K562 (cell line): ENCODE measurements at regions not wholly inside any gene's neighbourhood (a gene's known extent, or its start where the extent isn't known, plus 50 kb on each side); places are given as distances from the start of the nearest gene placed in this dataset.

Experiments
- ATAC-seq: fragments of 200-7000 bp; cut with Tn5 transposase; 3 replicates; pipeline ENCODE4 v1.9.1; 2020; ENCODE audit warnings: moderate library complexity
- BruUV-seq: library from RNA; stranded (reverse); fragments of 400-500 nt; replicated peaks from 2 replicates; lab custom pipeline; 2021; lab: Mats Ljungman, UMichigan
- CTCF ChIA-PET: fragments of 300-600 bp; formaldehyde crosslinking; extraction: SDS; loops from one replicate; lab custom pipeline; 2021; ENCODE audit warnings: low intra/inter-chr PET ratio; lab: Yijun Ruan, JAX
- POLR2A ChIA-PET: fragments of 300-600, 350-650 bp; sonication (Branson Sonifier 250); formaldehyde crosslinking; extraction: SDS; loops from one replicate; lab custom pipeline; 2021; ENCODE audit warnings: antibody characterized with exemption, inconsistent platforms; lab: Yijun Ruan, JAX
- DNase-seq, 4 experiments: peaks; one replicate each; pipeline versions ENCODE4 v3.0.0 to v3.0.0-alpha.2; 2011 to 2018; ENCODE audit warnings: low spot score in 3 of 4, mixed read lengths in 3 of 4; ENCODE audit errors: extremely low read depth in 1 of 4
- FAIRE-seq: peaks from 2 replicates; lab custom pipeline; 2011; peaks lifted over from hg19 to GRCh38; lab: Jason Lieb, UNC
- H2AFZ ChIP-seq: 2 replicates; pipeline ENCODE4 v1.6.0; 2011; ENCODE audit warnings: low read depth, low read length, control low read depth, inconsistent platforms
- H3K27ac ChIP-seq: fragments of 200-600 bp; 3 replicates; pipeline ENCODE4 v1.8.0; 2011; ENCODE audit warnings: low read depth, mild to moderate bottlenecking, control low read depth, inconsistent platforms, low read length, moderate library complexity, mixed read lengths; ENCODE audit errors: extremely low read depth
- H3K27me3 ChIP-seq, 2 experiments: fragments of 300-600 bp in 1 of 2; 2 replicates in 1 of 2; 3 replicates in 1 of 2; pipeline versions ENCODE4 v1.6.0 to v1.8.0; 2011; ENCODE audit warnings: inconsistent platforms in 2 of 2, low read length in 2 of 2, mild to moderate bottlenecking in 1 of 2, mixed read lengths in 1 of 2, moderate library complexity in 1 of 2; ENCODE audit not compliant: control insufficient read depth in 2 of 2, insufficient read depth in 2 of 2
- H3K36me3 ChIP-seq: fragments of 300-600 bp; 3 replicates; pipeline ENCODE4 v1.8.0; 2011; ENCODE audit warnings: mild to moderate bottlenecking, low read length, inconsistent platforms; ENCODE audit not compliant: control insufficient read depth, insufficient read depth
- H3K4me1 ChIP-seq, 2 experiments: fragments of 200-600 bp in 1 of 2; replicated peaks in 1 of 2; 2 replicates in 1 of 2; 3 replicates in 1 of 2; pipeline versions ENCODE4 v1.5.1 to v1.8.0; 2011; ENCODE audit warnings: inconsistent platforms in 2 of 2, low read length in 2 of 2, mild to moderate bottlenecking in 1 of 2, mixed read lengths in 1 of 2, moderate library complexity in 1 of 2; ENCODE audit not compliant: control insufficient read depth in 2 of 2, insufficient read depth in 2 of 2
- H3K4me2 ChIP-seq: 2 replicates; pipeline ENCODE4 v1.6.1; 2011; ENCODE audit warnings: low read length, control low read depth, inconsistent platforms, mixed read lengths; ENCODE audit not compliant: insufficient read depth
- H3K4me3 ChIP-seq: fragments of 200-600 bp; sonication (generic), shearing (Covaris generic); 2 replicates; pipeline ENCODE4 v1.5.1; 2016; ENCODE audit warnings: control low read depth, inconsistent platforms
- H3K79me2 ChIP-seq: fragments of 200-600 bp; 3 replicates; pipeline ENCODE4 v1.8.0; 2011; ENCODE audit warnings: low read length, inconsistent platforms; ENCODE audit not compliant: control insufficient read depth, insufficient read depth
- H3K9ac ChIP-seq, 2 experiments: 2 replicates each; pipeline versions ENCODE4 v1.6.0 to v1.6.1; 2011; ENCODE audit warnings: low read depth in 2 of 2, low read length in 2 of 2, control low read depth in 1 of 2, inconsistent platforms in 1 of 2, mild to moderate bottlenecking in 1 of 2, mixed read lengths in 1 of 2; ENCODE audit not compliant: insufficient read depth in 1 of 2
- H3K9me1 ChIP-seq: one replicate; pipeline ENCODE4 v1.6.0; 2011; ENCODE audit warnings: inconsistent platforms, mild to moderate bottlenecking, low read length, moderate library complexity; ENCODE audit not compliant: control insufficient read depth, insufficient read depth
- H3K9me3 ChIP-seq: replicated peaks from 2 replicates; pipeline ENCODE4 v1.5.1; 2011; ENCODE audit warnings: low read depth, low read length, inconsistent platforms; ENCODE audit not compliant: control insufficient read depth, insufficient read depth
- H4K20me1 ChIP-seq: replicated peaks from 2 replicates; pipeline ENCODE4 v1.6.1; 2011; ENCODE audit warnings: low read length, inconsistent platforms, mixed read lengths; ENCODE audit not compliant: control insufficient read depth, insufficient read depth
- BRD9 ChIP-seq: fragments of 450-650 bp; IDR thresholded peaks from 2 replicates; pipeline ENCODE4 v1.6.1; 2018; ENCODE audit warnings: low read depth; ENCODE audit not compliant: partially characterized antibody
- CREB5 ChIP-seq: fragments of 250-450 bp; sonication (Bioruptor Pico); IDR thresholded peaks from 2 replicates; pipeline ENCODE4 v1.5.0; 2020; ENCODE audit warnings: mild to moderate bottlenecking
- E2F4 ChIP-seq: sonication (generic); formaldehyde crosslinking; IDR thresholded peaks from 2 replicates; pipeline ENCODE4 v1.8.0; 2022; ENCODE audit warnings: mild to moderate bottlenecking, low read depth, missing genetic modification reagents
- ELF2 ChIP-seq: fragments of 250-450 bp; sonication (Bioruptor Pico); IDR thresholded peaks from 2 replicates; pipeline ENCODE4 v1.5.0; 2021; ENCODE audit warnings: mild to moderate bottlenecking
- KHSRP ChIP-seq: fragments of 450-650 bp; IDR thresholded peaks from 2 replicates; pipeline ENCODE4 v1.6.1; 2017
- NR4A1 ChIP-seq, 2 experiments: fragments of 250-450 bp in 1 of 2; fragments of 450-650 bp in 1 of 2; sonication (Bioruptor Pico) in 1 of 2; IDR thresholded peaks; 2 replicates each; pipeline versions ENCODE4 v1.4.0 to v1.6.1; 2016 to 2020; ENCODE audit warnings: mild to moderate bottlenecking in 2 of 2, missing compliant biosample characterization in 1 of 2, missing genetic modification characterization in 1 of 2, moderate library complexity in 1 of 2
- PCBP1 ChIP-seq: fragments of 200-400 bp; formaldehyde crosslinking; IDR thresholded peaks from 2 replicates; pipeline ENCODE4 v1.6.1; 2018; ENCODE audit warnings: mild to moderate bottlenecking, low read depth, low read length; ENCODE audit not compliant: poor library complexity, severe bottlenecking
- PHF21A ChIP-seq: fragments of 450-650 bp; IDR thresholded peaks from 2 replicates; pipeline ENCODE4 v1.6.1; 2017; ENCODE audit warnings: low read depth, borderline replicate concordance
- PHTF2 ChIP-seq: fragments of 250-450 bp; sonication (Bioruptor Pico); IDR thresholded peaks from 2 replicates; pipeline ENCODE4 v1.5.0; 2021; ENCODE audit warnings: mild to moderate bottlenecking
- POLR2G ChIP-seq: fragments of 200-400 bp; formaldehyde crosslinking; IDR thresholded peaks from 2 replicates; pipeline ENCODE4 v1.6.1; 2017; ENCODE audit warnings: low read depth, mild to moderate bottlenecking, antibody characterized with exemption, low read length, moderate library complexity
- TAF9B ChIP-seq: fragments of 450-650 bp; IDR thresholded peaks from 2 replicates; pipeline ENCODE4 v1.6.1; 2018; ENCODE audit warnings: mild to moderate bottlenecking; ENCODE audit not compliant: partially characterized antibody
- TBP ChIP-seq: optimal IDR thresholded peaks from 2 replicates; pipeline ENCODE3; 2011; ENCODE audit warnings: low read depth, low read length, improper control_type of control experiment
- U2AF1 ChIP-seq: fragments of 200-400 bp; formaldehyde crosslinking; optimal IDR thresholded peaks from 2 replicates; pipeline ENCODE3; 2017; ENCODE audit warnings: mild to moderate bottlenecking, low read depth, low read length, moderate library complexity
- ZBED1 ChIP-seq: IDR thresholded peaks from 2 replicates; pipeline ENCODE4 v1.6.1; 2014
- ZBTB49 ChIP-seq: sonication (generic); formaldehyde crosslinking; IDR thresholded peaks from 2 replicates; pipeline ENCODE4 v1.8.0; 2022; ENCODE audit warnings: missing genetic modification reagents, mild to moderate bottlenecking, borderline replicate concordance
- ZNF277 ChIP-seq: fragments of 250-450 bp; sonication (Bioruptor Pico); IDR thresholded peaks from 2 replicates; pipeline ENCODE4 v1.8.0; 2022; ENCODE audit warnings: inconsistent platforms, mild to moderate bottlenecking, moderate library complexity, borderline replicate concordance
- ZNF699 ChIP-seq: fragments of 250-450 bp; sonication (Bioruptor Pico); IDR thresholded peaks from 2 replicates; pipeline ENCODE4 v1.8.0; 2021; ENCODE audit warnings: mild to moderate bottlenecking, moderate library complexity; ENCODE audit not compliant: insufficient replicate concordance
- WGBS: fragments of 100-300 bp; shearing (Covaris generic); methylation state at CpG from one replicate; pipeline ENCODE4 v1.1.6; 2016; ENCODE audit warnings: low coverage, mixed read lengths; ENCODE audit not compliant: insufficient coverage; ENCODE audit errors: missing lambda C conversion rate; 5-methylcytosine and 5-hydroxymethylcytosine counted together
- in situ Hi-C: fragments of 300-500 bp; cut with MboI; formaldehyde crosslinking; loops from 4 replicates; pipeline ENCODE4 v1.15.0; 2018; ENCODE audit warnings: inconsistent platforms, mixed read lengths
- intact Hi-C: fragments of 100-400 bp; cut with micrococcal nuclease; formaldehyde crosslinking; loops from 2 replicates; pipeline ENCODE4 v1.14.2; 2022

GRCh38 chr15:38689522-38689921 is 124.9 kb upstream of the RASGRP1 start:
- FAIRE-seq: no peak
- Histone ChIP-seq H3K9me3 (no peaks in the 10 kb centered on the region; the same call in 1 of the 2 replicates), H3K4me2 (no peak overlapping the region), H2AFZ (no peak overlapping the region), H3K36me3 (no peaks in the 10 kb centered on the region), H3K27me3 (no peaks in the 10 kb centered on the region; a peak in 1 of 5 replicates), H3K4me1 (no peaks in the 10 kb centered on the region), H3K9ac (no peak overlapping the region), H3K9me1 (no peaks in the 10 kb centered on the region), H3K27ac (no peak overlapping the region), H3K4me3 (no peak overlapping the region), H3K79me2 (no peaks in the 10 kb centered on the region), H4K20me1 (no peaks in the 10 kb centered on the region)
- intact Hi-C loops (no loop called here), in situ Hi-C loops (no loop called here)
- BruUV-seq: no TSS peak
- ChIA-PET POLR2A (interaction anchor here (0.7 kb wide), 1 partner anchor 1610 kb away, joined by 3 read pairs; no protein-coding TSS in a partner anchor), CTCF (no interaction called here)
- WGBS: 29% methylated on average over 2 of the region's 2 CpGs
- ATAC-seq: no peak
- no peak for DNase-seq
- TF ChIP-seq PHF21A (no peak), ZBED1 (no peak), ZBTB49 (CRISPR knock-in tag) (no peak), NR4A1 (CRISPR knock-in tag; IDR thresholded peaks at IDR 0.05) (no peak), NR4A1 (tag; IDR thresholded peaks at IDR 0.05) (no peak), PHTF2 (CRISPR knock-in tag) (no peak), U2AF1 (no peak), TAF9B (no peak), CREB5 (no peak), BRD9 (no peak), ZNF699 (no peak), POLR2G (no peak), E2F4 (CRISPR knock-in tag) (no peak), PCBP1 (no peak), ZNF277 (CRISPR knock-in tag) (no peak), ELF2 (CRISPR knock-in tag) (no peak), KHSRP (no peak), TBP (no peak)
